GM12878 (cell line): ENCODE measurements at regions not wholly inside any gene's neighbourhood (a gene's known extent, or its start where the extent isn't known, plus 50 kb on each side); places are given as distances from the start of the nearest gene placed in this dataset.

Source experiments
- HDAC6 ChIP-seq: fragments of 200-600 bp; sonication (generic); IDR thresholded peaks from one replicate; pipeline ENCODE4 v1.8.0; 2017; ENCODE audit warnings: antibody characterized with exemption; ENCODE audit not compliant: unreplicated experiment
- TF ChIP-seq, protein P1 (sequence below): IDR thresholded peaks from 2 replicates; pipeline ENCODE4 v1.6.1; 2012; ENCODE audit warnings: mild to moderate bottlenecking, low read depth, low read length
- TF ChIP-seq, protein P2 (sequence below): IDR thresholded peaks from 2 replicates; pipeline ENCODE4 v1.6.1; 2012; ENCODE audit warnings: low read depth, low read length, improper control_type of control experiment

DNA sequence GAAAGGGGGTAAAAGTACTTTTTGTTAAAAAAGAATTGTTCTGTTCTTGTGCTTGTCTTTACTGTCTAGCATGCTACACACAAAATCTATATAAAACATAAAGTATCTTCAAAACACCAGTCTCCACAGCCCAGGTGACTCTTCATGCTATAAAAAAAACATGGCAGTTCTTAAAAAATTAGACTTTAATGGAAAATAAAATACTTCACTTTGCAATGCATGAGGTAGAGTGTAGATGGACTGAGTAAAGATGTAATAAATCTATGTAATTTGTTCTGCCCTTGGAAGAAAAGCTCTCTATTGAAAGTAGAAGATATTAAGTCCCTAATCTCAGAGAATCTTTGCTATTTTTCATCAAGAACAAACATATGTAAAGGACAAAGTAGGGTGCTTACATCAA lies 425.4 kb downstream of the NOVA1 start:
- TF ChIP-seq, protein P1, sequence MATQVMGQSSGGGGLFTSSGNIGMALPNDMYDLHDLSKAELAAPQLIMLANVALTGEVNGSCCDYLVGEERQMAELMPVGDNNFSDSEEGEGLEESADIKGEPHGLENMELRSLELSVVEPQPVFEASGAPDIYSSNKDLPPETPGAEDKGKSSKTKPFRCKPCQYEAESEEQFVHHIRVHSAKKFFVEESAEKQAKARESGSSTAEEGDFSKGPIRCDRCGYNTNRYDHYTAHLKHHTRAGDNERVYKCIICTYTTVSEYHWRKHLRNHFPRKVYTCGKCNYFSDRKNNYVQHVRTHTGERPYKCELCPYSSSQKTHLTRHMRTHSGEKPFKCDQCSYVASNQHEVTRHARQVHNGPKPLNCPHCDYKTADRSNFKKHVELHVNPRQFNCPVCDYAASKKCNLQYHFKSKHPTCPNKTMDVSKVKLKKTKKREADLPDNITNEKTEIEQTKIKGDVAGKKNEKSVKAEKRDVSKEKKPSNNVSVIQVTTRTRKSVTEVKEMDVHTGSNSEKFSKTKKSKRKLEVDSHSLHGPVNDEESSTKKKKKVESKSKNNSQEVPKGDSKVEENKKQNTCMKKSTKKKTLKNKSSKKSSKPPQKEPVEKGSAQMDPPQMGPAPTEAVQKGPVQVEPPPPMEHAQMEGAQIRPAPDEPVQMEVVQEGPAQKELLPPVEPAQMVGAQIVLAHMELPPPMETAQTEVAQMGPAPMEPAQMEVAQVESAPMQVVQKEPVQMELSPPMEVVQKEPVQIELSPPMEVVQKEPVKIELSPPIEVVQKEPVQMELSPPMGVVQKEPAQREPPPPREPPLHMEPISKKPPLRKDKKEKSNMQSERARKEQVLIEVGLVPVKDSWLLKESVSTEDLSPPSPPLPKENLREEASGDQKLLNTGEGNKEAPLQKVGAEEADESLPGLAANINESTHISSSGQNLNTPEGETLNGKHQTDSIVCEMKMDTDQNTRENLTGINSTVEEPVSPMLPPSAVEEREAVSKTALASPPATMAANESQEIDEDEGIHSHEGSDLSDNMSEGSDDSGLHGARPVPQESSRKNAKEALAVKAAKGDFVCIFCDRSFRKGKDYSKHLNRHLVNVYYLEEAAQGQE = no peak
- TF ChIP-seq HDAC6 = no peak
- TF ChIP-seq, protein P2, sequence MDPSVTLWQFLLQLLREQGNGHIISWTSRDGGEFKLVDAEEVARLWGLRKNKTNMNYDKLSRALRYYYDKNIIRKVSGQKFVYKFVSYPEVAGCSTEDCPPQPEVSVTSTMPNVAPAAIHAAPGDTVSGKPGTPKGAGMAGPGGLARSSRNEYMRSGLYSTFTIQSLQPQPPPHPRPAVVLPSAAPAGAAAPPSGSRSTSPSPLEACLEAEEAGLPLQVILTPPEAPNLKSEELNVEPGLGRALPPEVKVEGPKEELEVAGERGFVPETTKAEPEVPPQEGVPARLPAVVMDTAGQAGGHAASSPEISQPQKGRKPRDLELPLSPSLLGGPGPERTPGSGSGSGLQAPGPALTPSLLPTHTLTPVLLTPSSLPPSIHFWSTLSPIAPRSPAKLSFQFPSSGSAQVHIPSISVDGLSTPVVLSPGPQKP = no peak
